ENCODE measurements at regions not wholly inside any gene's neighbourhood (a gene's known extent, or its start where the extent isn't known, plus 50 kb on each side); places are given as distances from the start of the nearest gene placed in this dataset.
"Not testable (repeated sequence)": the region's sequence is repeated elsewhere in the genome, so short reads cannot be mapped to it uniquely, and the experiment has no call there.

GRCh38 chr6:170141061-170141460, 149.8 kb downstream of the DLL1 start:
- not testable (repeated sequence) for H3K27me3 ChIP-seq (ENCODE audit: control insufficient read depth, insufficient read depth, low read length); H3K4me3 ChIP-seq (ENCODE audit: low read depth, low read length); H3K27ac ChIP-seq (ENCODE audit: low read depth, low read length); H3K36me3 ChIP-seq (ENCODE audit: control insufficient read depth, insufficient read depth, low read length); H3K4me1 ChIP-seq (ENCODE audit: control insufficient read depth, insufficient read depth, low read length); H3K9ac ChIP-seq (ENCODE audit: low read length)
- H3K9me3 ChIP-seq (ENCODE audit: control insufficient read depth, insufficient read depth, low read depth, low read length), result peaks cover 33% of the 10 kb centered on the region

DNA sequence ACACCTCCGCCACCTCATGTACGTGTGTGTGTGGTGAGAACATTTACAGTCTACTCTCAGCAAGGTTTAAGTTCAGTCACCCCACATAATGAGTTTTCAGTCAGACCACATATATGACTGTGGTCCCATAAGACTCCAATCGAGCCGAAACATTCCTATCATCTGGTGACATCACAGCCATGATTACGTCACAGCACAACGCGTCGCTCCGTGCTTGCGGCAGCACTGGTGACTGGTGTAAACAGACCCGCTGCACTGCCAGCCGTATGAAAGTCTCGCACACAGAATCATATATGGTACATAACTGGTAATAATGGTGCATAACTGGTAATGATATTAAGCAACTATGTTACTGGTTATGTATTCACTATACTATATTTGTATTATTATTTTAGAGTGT, 150.7 kb downstream of the DLL1 start:
- peaks cover 42% of the 10 kb centered on the region for H3K9me3 ChIP-seq (ENCODE audit: control insufficient read depth, insufficient read depth, low read depth, low read length)
- H3K36me3 ChIP-seq (ENCODE audit: control insufficient read depth, insufficient read depth, low read length), result no peaks in the 10 kb centered on the region
- no peak overlapping the region for H3K27ac ChIP-seq (ENCODE audit: low read depth, low read length)
- H3K4me3 ChIP-seq (ENCODE audit: low read depth, low read length), result no peak overlapping the region
- no peaks in the 10 kb centered on the region for H3K27me3 ChIP-seq (ENCODE audit: control insufficient read depth, insufficient read depth, low read length)
- no peaks in the 10 kb centered on the region for H3K4me1 ChIP-seq (ENCODE audit: control insufficient read depth, insufficient read depth, low read length)
- no peak overlapping the region for H3K9ac ChIP-seq (ENCODE audit: low read length)

DNA sequence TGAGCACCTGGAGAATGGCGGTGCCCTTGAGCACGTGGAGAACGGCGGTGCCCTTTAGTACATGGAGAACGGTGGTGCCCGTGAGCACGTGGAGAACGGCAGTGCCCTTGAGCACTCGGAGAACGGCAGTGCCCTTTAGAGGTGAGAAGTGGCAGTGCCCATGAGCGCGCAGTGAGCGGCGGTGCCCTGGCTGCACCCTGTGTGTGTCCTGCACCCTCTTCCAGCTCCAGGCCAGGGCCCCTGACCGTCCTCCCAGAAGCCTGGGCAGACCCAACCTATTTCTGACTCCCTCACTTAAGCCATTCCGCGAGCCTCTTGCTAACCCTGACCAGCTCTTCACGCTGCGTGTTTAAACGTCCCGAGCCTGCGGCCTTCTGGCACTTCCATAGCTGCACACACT, 151.3 kb downstream of the DLL1 start:
- H3K9ac ChIP-seq (ENCODE audit: low read length), result no peak overlapping the region
- H3K27me3 ChIP-seq (ENCODE audit: control insufficient read depth, insufficient read depth, low read length), result no peaks in the 10 kb centered on the region
- H3K27ac ChIP-seq (ENCODE audit: low read depth, low read length), result no peak overlapping the region
- H3K4me1 ChIP-seq (ENCODE audit: control insufficient read depth, insufficient read depth, low read length), result no peaks in the 10 kb centered on the region
- peaks cover 43% of the 10 kb centered on the region for H3K9me3 ChIP-seq (ENCODE audit: control insufficient read depth, insufficient read depth, low read depth, low read length)
- H3K4me3 ChIP-seq (ENCODE audit: low read depth, low read length), result no peak overlapping the region
- H3K36me3 ChIP-seq (ENCODE audit: control insufficient read depth, insufficient read depth, low read length), result no peaks in the 10 kb centered on the region

GRCh38 chr6:170139046-170139445, 151.8 kb downstream of the DLL1 start:
- not testable (repeated sequence) for H3K4me3 ChIP-seq (ENCODE audit: low read depth, low read length); H3K27ac ChIP-seq (ENCODE audit: low read depth, low read length); H3K27me3 ChIP-seq (ENCODE audit: control insufficient read depth, insufficient read depth, low read length); H3K9ac ChIP-seq (ENCODE audit: low read length); H3K4me1 ChIP-seq (ENCODE audit: control insufficient read depth, insufficient read depth, low read length); H3K36me3 ChIP-seq (ENCODE audit: control insufficient read depth, insufficient read depth, low read length)
- peaks cover 40% of the 10 kb centered on the region for H3K9me3 ChIP-seq (ENCODE audit: control insufficient read depth, insufficient read depth, low read depth, low read length)

DNA sequence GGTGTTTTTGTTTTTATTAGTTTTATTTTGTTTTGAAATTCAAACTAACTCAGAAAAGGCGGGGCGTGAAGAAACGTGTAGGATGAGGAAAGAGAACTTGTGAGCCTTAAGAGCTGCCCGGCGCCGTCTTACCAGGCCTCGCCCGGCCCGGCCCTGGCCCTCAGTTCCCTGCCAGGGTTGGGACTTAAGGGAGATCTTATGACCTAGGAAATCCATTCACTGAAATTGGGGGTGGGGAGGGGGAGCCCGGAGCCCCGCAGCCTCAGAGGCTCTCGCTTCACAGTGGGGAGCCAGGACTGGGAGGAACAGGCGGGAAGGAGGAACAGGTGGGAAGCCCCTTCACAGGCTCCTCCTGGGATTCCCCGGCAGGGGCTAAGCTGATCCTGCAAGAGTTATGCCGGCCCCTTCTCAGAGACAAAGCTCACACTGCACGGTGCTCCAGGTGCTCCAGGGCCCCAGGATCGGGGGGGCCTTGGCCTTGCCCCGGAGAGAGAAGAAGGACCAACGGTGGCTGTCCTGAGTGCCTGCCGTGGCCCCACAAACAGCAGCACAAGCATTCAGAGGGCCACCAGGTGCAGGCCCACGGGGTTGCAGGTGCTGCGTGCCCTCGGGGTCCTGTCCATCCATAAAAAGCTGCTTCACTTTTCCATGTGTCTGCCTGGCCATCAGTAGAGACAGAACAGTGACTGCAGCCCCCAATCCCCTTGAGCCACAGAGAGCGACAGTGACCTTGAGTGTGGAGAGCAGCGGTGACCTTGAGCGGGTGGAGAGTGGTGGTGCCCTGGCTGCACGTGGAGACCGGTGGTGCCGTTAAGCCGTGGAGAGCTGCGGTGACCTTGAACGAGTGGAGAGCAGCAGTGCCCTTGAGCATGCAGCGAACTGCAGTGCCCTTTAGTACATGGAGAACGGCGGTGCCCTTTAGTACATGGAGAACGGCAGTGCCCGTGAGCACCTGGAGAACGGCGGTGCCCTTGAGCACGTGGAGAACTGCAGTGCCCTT, 152.7 kb downstream of the DLL1 start:
- Histone ChIP-seq H3K27ac (ENCODE audit: low read depth, low read length) (no peak overlapping the region), H3K9me3 (ENCODE audit: control insufficient read depth, insufficient read depth, low read depth, low read length) (peaks cover 40% of the 10 kb centered on the region), H3K4me3 (ENCODE audit: low read depth, low read length) (no peak overlapping the region), H3K4me1 (ENCODE audit: control insufficient read depth, insufficient read depth, low read length) (no peaks in the 10 kb centered on the region), H3K27me3 (ENCODE audit: control insufficient read depth, insufficient read depth, low read length) (no peaks in the 10 kb centered on the region), H3K36me3 (ENCODE audit: control insufficient read depth, insufficient read depth, low read length) (no peaks in the 10 kb centered on the region), H3K9ac (ENCODE audit: low read length) (no peak overlapping the region)

GRCh38 chr6:170137176-170137891, 153.5 kb downstream of the DLL1 start:
- Histone ChIP-seq H3K4me3 (ENCODE audit: low read depth, low read length) (no peak overlapping the region), H3K9me3 (ENCODE audit: control insufficient read depth, insufficient read depth, low read depth, low read length) (peaks cover 40% of the 10 kb centered on the region), H3K27me3 (ENCODE audit: control insufficient read depth, insufficient read depth, low read length) (no peaks in the 10 kb centered on the region), H3K27ac (ENCODE audit: low read depth, low read length) (no peak overlapping the region), H3K4me1 (ENCODE audit: control insufficient read depth, insufficient read depth, low read length) (no peaks in the 10 kb centered on the region), H3K36me3 (ENCODE audit: control insufficient read depth, insufficient read depth, low read length) (no peaks in the 10 kb centered on the region), H3K9ac (ENCODE audit: low read length) (no peak overlapping the region)

DNA sequence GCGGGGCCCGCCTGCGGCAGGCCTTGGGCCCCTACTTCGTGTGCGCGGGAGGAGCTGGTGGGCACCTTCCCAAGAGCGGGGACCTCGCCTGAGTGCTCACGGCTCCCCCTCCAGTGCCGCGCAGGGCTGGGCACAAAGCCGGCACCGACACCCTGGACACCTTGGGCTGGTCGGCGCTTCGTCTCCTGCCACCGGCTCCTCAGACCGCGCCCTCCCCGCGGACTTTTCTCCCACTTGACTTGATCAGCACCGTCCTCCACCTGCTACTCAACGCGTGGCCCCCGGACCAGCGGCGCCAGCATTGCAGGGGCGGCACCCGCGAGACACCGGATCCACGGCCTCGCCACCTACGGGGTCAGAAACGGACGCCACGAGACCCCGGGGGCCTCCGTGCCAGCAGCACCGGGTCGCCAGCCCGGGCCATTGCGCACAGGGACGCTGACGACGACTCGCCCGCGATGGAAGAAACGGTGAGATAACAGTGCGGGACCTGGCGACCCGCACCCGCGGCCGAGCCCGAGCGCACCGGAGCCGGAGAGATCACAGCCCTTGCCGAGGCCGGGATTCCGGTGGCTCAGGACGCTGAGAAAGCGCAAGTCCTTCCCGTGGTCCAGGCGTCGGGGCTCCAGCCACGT, 154.2 kb downstream of the DLL1 start:
- Histone ChIP-seq H3K9ac (ENCODE audit: low read length) (no peak overlapping the region), H3K4me3 (ENCODE audit: low read depth, low read length) (no peak overlapping the region), H3K36me3 (ENCODE audit: control insufficient read depth, insufficient read depth, low read length) (no peaks in the 10 kb centered on the region), H3K27ac (ENCODE audit: low read depth, low read length) (no peak overlapping the region), H3K4me1 (ENCODE audit: control insufficient read depth, insufficient read depth, low read length) (no peaks in the 10 kb centered on the region), H3K27me3 (ENCODE audit: control insufficient read depth, insufficient read depth, low read length) (no peaks in the 10 kb centered on the region), H3K9me3 (ENCODE audit: control insufficient read depth, insufficient read depth, low read depth, low read length) (peaks cover 40% of the 10 kb centered on the region)

DNA sequence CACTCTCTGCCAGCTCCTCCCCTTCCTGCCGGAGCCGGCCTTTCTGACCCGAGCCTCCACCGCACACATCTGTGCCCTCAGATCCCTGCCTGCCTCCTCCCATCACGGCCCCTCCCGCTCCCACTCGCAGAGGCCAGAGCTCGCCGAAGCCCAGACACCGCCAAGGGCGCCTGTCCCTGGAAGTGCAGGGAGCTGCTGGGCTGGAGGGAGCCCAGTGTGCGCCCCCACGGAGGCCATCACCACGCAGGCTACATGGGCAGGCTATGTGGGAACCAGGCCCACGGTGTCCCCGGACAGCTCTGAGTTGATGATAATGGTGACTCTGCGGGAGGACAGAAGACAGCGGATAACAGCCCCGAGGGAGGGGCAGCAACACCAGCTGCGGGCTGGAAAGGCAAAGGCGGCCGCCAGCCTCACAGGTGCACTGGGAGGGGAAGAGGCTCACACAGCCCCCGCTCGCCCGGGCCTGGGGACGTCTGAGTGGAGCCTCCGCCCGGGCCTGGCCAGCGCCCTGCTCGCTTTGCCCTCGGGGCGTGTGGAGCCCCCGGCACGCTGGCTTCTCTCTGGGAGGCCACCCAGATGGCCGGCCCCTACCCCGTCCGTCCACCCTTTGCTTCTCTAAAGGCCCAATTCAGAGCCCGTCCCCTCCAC, 154.9 kb downstream of the DLL1 start:
- Histone ChIP-seq H3K36me3 (ENCODE audit: control insufficient read depth, insufficient read depth, low read length) (no peaks in the 10 kb centered on the region), H3K9ac (ENCODE audit: low read length) (no peak overlapping the region), H3K27ac (ENCODE audit: low read depth, low read length) (no peak overlapping the region), H3K27me3 (ENCODE audit: control insufficient read depth, insufficient read depth, low read length) (no peaks in the 10 kb centered on the region), H3K4me3 (ENCODE audit: low read depth, low read length) (no peak overlapping the region), H3K4me1 (ENCODE audit: control insufficient read depth, insufficient read depth, low read length) (no peaks in the 10 kb centered on the region), H3K9me3 (ENCODE audit: control insufficient read depth, insufficient read depth, low read depth, low read length) (peaks cover 40% of the 10 kb centered on the region)

GRCh38 chr6:170135461-170135820, 155.4 kb downstream of the DLL1 start:
- H3K4me3 ChIP-seq (ENCODE audit: low read depth, low read length), result no peak overlapping the region
- H3K36me3 ChIP-seq (ENCODE audit: control insufficient read depth, insufficient read depth, low read length), result no peaks in the 10 kb centered on the region
- no peaks in the 10 kb centered on the region for H3K27me3 ChIP-seq (ENCODE audit: control insufficient read depth, insufficient read depth, low read length)
- no peaks in the 10 kb centered on the region for H3K4me1 ChIP-seq (ENCODE audit: control insufficient read depth, insufficient read depth, low read length)
- H3K9me3 ChIP-seq (ENCODE audit: control insufficient read depth, insufficient read depth, low read depth, low read length), result peaks cover 40% of the 10 kb centered on the region
- H3K27ac ChIP-seq (ENCODE audit: low read depth, low read length), result no peak overlapping the region
- H3K9ac ChIP-seq (ENCODE audit: low read length), result no peak overlapping the region

DNA sequence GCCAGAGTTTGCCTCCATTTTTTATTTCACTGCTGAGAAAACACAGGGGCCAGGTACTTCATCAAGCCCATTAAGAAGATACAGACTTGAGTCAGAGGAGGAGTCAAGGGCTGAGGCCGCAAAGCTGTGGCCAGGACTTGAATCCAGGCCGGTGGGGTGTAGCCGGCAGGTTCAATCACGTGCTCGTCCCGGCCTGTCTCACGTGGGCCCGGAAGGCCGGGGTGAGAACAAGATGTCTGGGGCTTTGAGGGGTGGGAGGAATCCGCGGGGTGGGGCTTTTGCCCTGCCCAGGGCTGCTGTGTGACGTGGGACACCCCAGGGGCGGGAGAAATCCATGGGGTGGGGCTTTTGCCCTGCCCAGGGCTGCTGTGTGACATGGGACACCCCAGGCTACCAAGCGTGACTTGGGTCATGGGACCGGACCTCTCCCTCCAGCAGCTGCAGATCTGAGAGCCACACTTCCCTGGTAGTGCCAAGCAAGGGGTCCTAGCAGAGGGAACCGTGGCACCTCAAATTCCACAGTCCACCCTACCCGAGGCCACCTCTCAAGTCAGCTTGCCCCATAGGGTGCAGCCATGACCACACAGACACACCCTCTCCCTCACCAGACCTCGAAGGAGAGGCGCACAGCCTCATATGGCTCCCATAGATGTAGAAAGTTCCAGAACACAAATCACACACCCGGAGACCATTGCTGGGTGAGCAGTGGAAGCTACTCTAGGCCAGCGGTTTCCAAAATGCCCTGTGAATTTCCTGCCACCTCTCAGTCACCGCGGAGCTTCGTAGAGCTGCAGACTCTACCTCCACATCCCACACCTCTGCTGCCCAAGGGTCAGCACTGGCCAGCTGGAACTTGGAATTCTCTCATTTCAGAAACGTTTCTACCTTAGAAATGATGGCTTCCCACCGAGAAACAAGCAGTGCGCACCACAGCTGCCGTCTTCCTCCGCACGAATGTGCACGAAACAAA, 156.1 kb downstream of the DLL1 start:
- no peaks in the 10 kb centered on the region for H3K36me3 ChIP-seq (ENCODE audit: control insufficient read depth, insufficient read depth, low read length)
- H3K27ac ChIP-seq (ENCODE audit: low read depth, low read length), result no peak overlapping the region
- no peaks in the 10 kb centered on the region for H3K4me1 ChIP-seq (ENCODE audit: control insufficient read depth, insufficient read depth, low read length)
- H3K9me3 ChIP-seq (ENCODE audit: control insufficient read depth, insufficient read depth, low read depth, low read length), result peaks cover 40% of the 10 kb centered on the region
- H3K9ac ChIP-seq (ENCODE audit: low read length), result no peak overlapping the region
- H3K27me3 ChIP-seq (ENCODE audit: control insufficient read depth, insufficient read depth, low read length), result no peaks in the 10 kb centered on the region
- H3K4me3 ChIP-seq (ENCODE audit: low read depth, low read length), result no peak overlapping the region
